ENCODE measurements at regions not wholly inside any gene's neighbourhood (a gene's known extent, or its start where the extent isn't known, plus 50 kb on each side); places are given as distances from the start of the nearest gene placed in this dataset.

DNA sequence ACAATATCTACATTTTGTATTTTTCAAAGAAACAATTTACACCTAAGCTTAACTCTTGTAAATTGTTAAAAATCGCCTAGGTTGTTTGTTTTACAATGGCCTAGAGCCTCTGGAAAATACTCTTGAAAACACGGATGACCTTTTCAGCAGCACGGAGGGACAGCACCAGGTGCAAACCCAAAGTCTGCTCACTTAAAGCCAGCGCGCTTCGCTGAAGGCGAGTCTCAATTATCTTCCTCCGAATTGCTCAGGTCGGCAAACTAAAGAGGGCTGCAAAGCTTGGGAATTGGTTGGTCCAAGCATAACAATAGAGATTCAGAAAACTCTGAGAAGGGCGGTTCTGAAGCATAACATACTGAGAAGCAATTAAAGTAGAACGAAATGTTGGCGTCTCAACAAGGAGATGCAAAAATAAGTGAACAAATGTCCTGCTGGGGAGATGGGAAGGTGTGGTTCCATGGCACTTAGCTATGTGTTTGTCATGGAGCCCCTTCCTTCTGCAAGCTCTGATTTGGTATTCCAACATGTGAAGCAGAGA is 139.9 kb upstream of the PITRM1 start:
- TF ChIP-seq CREB5 (CRISPR knock-in tag; IDR thresholded peaks at IDR 0.05; ENCODE audit: low read depth) (no peak), ZFP3 (CRISPR knock-in tag; IDR thresholded peaks at IDR 0.05) (no peak), ZFP30 (CRISPR knock-in tag; IDR thresholded peaks at IDR 0.05) (no peak), CSDC2 (CRISPR knock-in tag; IDR thresholded peaks at IDR 0.05) (no peak), SNAI2 (CRISPR knock-in tag; IDR thresholded peaks at IDR 0.05) (no peak), ZNF70 (CRISPR knock-in tag; IDR thresholded peaks at IDR 0.05) (no peak), ISL1 (CRISPR knock-in tag; IDR thresholded peaks at IDR 0.05) (no peak), PPARA (CRISPR knock-in tag; IDR thresholded peaks at IDR 0.05; ENCODE audit: borderline replicate concordance) (no peak), BACH2 (CRISPR knock-in tag; IDR thresholded peaks at IDR 0.05; ENCODE audit: borderline replicate concordance) (no peak), POU6F1 (CRISPR knock-in tag; IDR thresholded peaks at IDR 0.05; ENCODE audit: borderline replicate concordance, low read depth) (no peak), ESRRG (CRISPR knock-in tag; IDR thresholded peaks at IDR 0.05) (no peak), GLIS3 (CRISPR knock-in tag; IDR thresholded peaks at IDR 0.05) (no peak), TOX (CRISPR knock-in tag; IDR thresholded peaks at IDR 0.05; ENCODE audit: borderline replicate concordance) (no peak), ZNF565 (CRISPR knock-in tag; conservative IDR thresholded peaks at IDR 0.05; ENCODE audit: low read depth) (no peak)
- TF ChIP-seq, protein P1, sequence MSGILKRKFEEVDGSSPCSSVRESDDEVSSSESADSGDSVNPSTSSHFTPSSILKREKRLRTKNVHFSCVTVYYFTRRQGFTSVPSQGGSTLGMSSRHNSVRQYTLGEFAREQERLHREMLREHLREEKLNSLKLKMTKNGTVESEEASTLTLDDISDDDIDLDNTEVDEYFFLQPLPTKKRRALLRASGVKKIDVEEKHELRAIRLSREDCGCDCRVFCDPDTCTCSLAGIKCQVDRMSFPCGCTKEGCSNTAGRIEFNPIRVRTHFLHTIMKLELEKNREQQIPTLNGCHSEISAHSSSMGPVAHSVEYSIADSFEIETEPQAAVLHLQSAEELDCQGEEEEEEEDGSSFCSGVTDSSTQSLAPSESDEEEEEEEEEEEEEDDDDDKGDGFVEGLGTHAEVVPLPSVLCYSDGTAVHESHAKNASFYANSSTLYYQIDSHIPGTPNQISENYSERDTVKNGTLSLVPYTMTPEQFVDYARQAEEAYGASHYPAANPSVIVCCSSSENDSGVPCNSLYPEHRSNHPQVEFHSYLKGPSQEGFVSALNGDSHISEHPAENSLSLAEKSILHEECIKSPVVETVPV (CRISPR knock-in tag; IDR thresholded peaks at IDR 0.05), result no peak
- TF ChIP-seq, protein P2, sequence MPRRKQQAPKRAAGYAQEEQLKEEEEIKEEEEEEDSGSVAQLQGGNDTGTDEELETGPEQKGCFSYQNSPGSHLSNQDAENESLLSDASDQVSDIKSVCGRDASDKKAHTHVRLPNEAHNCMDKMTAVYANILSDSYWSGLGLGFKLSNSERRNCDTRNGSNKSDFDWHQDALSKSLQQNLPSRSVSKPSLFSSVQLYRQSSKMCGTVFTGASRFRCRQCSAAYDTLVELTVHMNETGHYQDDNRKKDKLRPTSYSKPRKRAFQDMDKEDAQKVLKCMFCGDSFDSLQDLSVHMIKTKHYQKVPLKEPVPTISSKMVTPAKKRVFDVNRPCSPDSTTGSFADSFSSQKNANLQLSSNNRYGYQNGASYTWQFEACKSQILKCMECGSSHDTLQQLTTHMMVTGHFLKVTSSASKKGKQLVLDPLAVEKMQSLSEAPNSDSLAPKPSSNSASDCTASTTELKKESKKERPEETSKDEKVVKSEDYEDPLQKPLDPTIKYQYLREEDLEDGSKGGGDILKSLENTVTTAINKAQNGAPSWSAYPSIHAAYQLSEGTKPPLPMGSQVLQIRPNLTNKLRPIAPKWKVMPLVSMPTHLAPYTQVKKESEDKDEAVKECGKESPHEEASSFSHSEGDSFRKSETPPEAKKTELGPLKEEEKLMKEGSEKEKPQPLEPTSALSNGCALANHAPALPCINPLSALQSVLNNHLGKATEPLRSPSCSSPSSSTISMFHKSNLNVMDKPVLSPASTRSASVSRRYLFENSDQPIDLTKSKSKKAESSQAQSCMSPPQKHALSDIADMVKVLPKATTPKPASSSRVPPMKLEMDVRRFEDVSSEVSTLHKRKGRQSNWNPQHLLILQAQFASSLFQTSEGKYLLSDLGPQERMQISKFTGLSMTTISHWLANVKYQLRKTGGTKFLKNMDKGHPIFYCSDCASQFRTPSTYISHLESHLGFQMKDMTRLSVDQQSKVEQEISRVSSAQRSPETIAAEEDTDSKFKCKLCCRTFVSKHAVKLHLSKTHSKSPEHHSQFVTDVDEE (CRISPR knock-in tag; IDR thresholded peaks at IDR 0.05), result no peak
- no peak for ATAC-seq

GRCh38 chr10:3310016-3310784 is 137.6 kb upstream of the PITRM1 start:
- no peak for ATAC-seq

More at GRCh38 chr10:3310016-3310784, 137.6 kb upstream of the PITRM1 start:
- TF ChIP-seq GLIS3 (CRISPR knock-in tag; IDR thresholded peaks at IDR 0.05) (no peak), ZC3H10 (CRISPR knock-in tag; IDR thresholded peaks at IDR 0.05) (no peak), ZNF565 (CRISPR knock-in tag; conservative IDR thresholded peaks at IDR 0.05; ENCODE audit: low read depth) (no peak), PPARA (CRISPR knock-in tag; IDR thresholded peaks at IDR 0.05; ENCODE audit: borderline replicate concordance) (no peak), ESRRG (CRISPR knock-in tag; IDR thresholded peaks at IDR 0.05) (no peak), CSDC2 (CRISPR knock-in tag; IDR thresholded peaks at IDR 0.05) (no peak), ZNF8 (CRISPR knock-in tag; IDR thresholded peaks at IDR 0.05) (no peak), ZFP3 (CRISPR knock-in tag; IDR thresholded peaks at IDR 0.05) (no peak), CREB5 (CRISPR knock-in tag; IDR thresholded peaks at IDR 0.05; ENCODE audit: low read depth) (no peak)
- TF ChIP-seq, protein P3, sequence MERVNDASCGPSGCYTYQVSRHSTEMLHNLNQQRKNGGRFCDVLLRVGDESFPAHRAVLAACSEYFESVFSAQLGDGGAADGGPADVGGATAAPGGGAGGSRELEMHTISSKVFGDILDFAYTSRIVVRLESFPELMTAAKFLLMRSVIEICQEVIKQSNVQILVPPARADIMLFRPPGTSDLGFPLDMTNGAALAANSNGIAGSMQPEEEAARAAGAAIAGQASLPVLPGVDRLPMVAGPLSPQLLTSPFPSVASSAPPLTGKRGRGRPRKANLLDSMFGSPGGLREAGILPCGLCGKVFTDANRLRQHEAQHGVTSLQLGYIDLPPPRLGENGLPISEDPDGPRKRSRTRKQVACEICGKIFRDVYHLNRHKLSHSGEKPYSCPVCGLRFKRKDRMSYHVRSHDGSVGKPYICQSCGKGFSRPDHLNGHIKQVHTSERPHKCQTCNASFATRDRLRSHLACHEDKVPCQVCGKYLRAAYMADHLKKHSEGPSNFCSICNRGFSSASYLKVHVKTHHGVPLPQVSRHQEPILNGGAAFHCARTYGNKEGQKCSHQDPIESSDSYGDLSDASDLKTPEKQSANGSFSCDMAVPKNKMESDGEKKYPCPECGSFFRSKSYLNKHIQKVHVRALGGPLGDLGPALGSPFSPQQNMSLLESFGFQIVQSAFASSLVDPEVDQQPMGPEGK (CRISPR knock-in tag; IDR thresholded peaks at IDR 0.05; ENCODE audit: borderline replicate concordance), result no peak
